OCI-LY7 (cell line): ENCODE measurements at regions not wholly inside any gene's neighbourhood (a gene's known extent, or its start where the extent isn't known, plus 50 kb on each side); places are given as distances from the start of the nearest gene placed in this dataset.

Experiments
- CTCF ChIP-seq: fragments of 200-600 bp; sonication (generic); conservative IDR thresholded peaks from 2 replicates; pipeline ENCODE4 v1.5.1; 2014; ENCODE audit warnings: mild to moderate bottlenecking, antibody characterized with exemption, low read length, moderate library complexity, mixed read lengths
- EZH2phosphoT487 ChIP-seq: fragments of 200-600 bp; sonication (generic); IDR thresholded peaks from 2 replicates; pipeline ENCODE4 v1.6.1; 2018; ENCODE audit warnings: low read depth, borderline replicate concordance, mild to moderate bottlenecking, mixed run types, antibody characterized with exemption, low read length, moderate library complexity, mixed read lengths

GRCh38 chr14:105690671-105691070 is 164.3 kb downstream of the TMEM121 start:
- no peak for TF ChIP-seq EZH2phosphoT487
- no peak for TF ChIP-seq CTCF
